Bone marrow (tissue), 2 donors: ENCODE measurements at regions not wholly inside any gene's neighbourhood (a gene's known extent, or its start where the extent isn't known, plus 50 kb on each side); places are given as distances from the start of the nearest gene placed in this dataset.
"Not testable (repeated sequence)": the region's sequence is repeated elsewhere in the genome, so short reads cannot be mapped to it uniquely, and the experiment has no call there.

Source experiments
- DNase-seq, 2 donors: peaks; one replicate each; lab custom pipeline; 2025; lab: John Stamatoyannopoulos, UW

DNA sequence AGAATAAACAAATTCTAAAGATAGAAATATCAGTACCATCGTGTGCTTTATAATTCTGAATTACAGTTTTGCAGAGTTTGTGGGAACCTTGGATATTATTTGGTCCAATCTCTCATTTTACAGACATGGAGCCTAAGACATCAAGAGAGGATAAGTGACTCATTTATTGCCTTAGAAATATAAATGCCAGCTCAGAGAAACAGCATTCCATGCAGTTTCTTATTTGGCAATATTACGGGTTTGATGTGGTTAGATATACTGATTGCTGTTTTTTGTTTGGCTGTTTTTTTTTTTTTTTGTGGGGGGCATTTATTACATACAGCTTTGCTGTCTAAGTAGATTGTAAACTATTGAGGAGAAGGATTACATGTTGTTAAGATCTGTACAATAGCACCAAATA is 1241.1 kb upstream of the LRRTM1 start:
- no peak for DNase-seq

GRCh38 chr2:81542119-81542518 is 1237.6 kb upstream of the LRRTM1 start:
- DNase-seq = no peak

DNA sequence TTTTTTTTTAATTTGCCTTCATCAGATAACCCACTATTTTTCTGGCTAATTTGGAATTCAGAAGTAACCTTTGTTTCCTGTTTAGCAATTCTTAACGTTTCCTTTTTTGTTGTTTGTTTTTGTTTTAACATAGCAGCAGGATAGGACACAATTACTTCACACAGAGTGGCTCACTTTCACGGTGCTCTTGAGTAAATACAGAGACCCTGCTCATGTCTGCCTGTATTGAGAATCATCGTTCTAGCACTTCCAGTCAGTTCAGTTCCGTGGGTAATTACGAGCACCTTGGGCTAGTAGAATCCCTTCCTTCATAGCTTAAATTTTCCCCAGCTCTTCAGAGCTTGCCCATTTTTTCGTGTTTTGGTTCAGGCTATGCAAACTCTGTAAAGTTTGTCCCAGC is 1225.4 kb upstream of the LRRTM1 start:
- no peak for DNase-seq

GRCh38 chr2:81528852-81529480 is 1224.4 kb upstream of the LRRTM1 start:
- DNase-seq = no peak

DNA sequence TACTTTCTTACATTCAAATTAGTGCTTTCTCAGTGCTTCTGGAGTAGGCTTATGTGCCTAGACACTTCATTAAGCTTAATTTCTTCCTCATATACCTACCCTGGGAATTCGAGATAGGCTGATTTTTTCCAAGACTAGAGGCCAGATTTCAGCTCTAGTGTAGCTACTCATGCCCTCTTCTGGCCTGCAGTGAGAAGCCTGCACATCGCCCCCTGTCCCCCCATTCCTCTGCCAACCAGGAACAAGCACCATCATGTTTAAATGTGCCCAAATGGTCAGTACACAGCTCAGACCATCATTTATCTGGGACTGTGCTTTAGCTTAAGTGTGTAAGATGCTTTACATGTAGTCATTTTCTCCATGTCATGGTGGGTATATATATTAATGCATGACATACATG is 1218.8 kb upstream of the LRRTM1 start:
- DNase-seq = no peak

DNA sequence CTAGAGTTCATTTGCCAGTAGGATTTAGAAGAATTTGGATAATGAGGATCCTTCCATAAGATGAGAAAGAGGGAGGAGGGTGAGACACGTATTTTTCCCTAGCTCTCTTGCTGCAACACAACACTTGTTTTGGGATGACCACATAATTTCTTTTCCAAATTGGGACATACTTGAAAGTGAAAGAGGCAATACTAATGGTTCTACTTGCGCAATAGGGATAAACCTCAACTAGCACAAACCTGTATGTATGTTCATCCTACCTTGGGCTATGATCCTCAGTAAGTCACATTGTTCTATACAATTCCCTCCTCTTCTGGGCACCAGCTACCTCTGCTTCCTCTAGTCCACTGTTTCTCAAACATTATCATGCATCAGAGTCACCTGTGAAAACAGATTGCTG is 1208.8 kb upstream of the LRRTM1 start:
- DNase-seq = no peak

GRCh38 chr2:81505586-81505985 is 1201.0 kb upstream of the LRRTM1 start:
- no peak for DNase-seq

DNA sequence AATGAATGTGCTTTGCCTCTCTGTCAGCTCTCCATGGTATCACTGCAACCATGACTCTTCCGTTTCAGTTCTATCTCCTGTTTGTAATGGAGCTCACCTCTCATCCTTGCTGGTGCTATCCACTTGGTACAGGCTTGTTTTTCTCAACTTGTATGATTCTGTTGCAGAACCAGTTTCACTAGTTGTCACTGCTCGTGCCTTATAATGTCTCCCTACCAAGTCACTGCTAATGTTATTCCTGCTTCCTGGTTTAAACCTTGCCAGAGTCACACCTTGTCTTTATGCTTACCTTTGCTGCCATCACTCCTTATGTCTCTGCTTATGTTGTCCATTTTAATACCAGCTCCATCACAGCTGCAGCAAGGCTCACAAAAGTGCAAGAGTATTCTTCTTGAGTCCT is 1191.0 kb upstream of the LRRTM1 start:
- no peak for DNase-seq

DNA sequence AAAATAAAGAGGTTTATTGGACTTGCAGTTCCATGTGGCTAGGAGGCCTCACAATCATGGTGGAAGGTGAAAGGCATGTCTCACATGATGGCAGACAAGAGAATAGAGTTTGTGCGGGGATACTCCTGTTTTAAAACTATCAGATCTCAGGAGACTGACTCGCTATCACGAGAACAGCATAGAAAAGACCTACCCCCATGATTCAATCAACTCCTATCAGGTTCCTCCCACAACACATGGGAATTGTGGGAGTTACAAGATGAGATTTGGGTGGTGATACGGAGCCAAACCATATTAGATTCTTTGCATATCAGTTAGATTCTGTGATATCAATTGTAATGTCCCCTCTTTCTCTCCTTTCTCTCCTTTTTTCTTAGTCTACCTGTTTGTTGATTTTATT is 1178.7 kb upstream of the LRRTM1 start:
- DNase-seq = no peak

- no peak for DNase-seq
Measured at GRCh38 chr2:81481994-81482368, 1177.4 kb upstream of the LRRTM1 start.

- DNase-seq = no peak
Measured at GRCh38 chr2:81481242-81481993, 1176.9 kb upstream of the LRRTM1 start.

GRCh38 chr2:81467096-81467495 is 1162.5 kb upstream of the LRRTM1 start:
- no peak for DNase-seq

DNA sequence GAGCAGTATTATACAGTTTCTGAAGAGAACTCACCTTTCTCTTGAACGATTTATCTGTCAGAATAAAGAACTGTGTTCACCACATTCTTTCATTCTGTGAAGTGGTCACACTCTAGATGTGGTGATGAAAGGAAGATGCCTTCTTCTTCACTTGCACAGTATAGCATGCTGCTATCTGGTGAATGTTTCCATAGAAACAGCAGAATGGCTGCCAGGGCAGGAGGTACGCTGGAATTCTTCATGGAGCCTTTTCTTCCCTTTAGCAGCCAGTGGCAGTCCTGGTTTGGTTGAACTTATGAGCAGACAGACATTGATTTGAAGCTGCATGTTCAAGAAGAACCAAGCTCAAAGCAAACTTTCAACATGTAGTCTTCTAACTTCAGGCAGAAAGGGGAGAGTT is 1157.9 kb upstream of the LRRTM1 start:
- DNase-seq = no peak

DNA sequence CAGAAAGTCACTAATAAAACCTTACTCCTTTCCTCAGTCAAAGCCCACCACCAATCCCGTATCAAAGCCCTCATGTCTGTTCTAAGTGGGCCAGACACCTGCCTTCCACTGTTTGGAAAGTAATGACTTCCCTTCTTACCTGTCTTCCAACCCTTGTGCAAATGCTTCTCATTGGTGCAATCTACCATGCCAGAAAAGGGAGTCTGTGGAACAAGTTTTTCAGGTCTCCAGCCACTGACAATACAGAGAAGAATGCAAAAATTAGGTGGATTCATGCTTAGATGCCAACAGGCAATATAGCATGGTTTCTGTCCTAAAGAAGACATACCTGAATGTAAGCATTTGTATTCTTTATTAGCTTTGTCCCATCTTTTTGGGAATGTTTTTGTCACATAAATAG is 1140.6 kb upstream of the LRRTM1 start:
- DNase-seq = no peak

DNA sequence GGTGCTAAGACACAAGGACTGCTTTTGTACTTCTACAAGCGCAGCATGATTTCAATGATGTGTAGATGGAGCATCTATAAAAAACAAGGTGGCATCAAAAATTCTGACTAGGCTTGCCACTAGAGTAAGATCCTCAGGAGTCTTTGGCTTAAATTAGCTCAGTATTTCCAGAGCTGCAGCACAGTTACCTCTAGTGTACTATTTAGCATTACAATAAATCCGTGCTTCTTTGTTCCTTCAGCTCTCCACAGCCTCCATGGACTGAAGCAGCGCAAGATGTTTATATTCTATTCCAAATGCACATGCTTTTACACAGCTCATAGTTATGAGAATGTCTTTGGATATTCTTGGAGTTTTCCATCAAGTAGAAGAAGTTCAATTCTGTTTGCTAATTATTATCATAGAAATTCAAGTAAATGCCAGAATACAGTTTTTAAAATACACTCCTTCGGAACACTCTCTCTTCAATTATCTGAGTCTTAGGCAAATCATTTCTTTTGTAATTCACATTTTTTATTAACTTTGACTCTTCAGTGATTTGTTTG is 1133.0 kb upstream of the LRRTM1 start:
- no peak for DNase-seq

DNA sequence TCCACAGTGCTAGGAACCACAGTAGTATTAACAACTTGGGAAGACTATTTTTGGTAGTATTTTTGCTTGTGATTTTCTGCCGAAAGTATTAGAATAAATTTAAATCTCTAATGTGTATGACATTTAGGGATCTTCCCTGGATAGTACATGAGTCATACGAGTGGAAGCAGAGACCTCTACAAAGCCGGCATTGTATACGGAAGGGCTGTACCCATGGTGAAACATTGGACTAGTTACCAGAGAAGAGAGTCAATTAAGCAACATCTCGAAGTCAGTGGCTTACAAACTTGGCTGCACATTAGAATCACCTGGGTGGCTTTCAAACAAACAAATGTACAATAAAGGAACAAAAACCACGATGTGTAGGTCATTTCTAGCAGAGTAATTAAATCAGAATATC is 1131.7 kb upstream of the LRRTM1 start:
- DNase-seq = no peak

GRCh38 chr2:81412681-81413080 is 1108.1 kb upstream of the LRRTM1 start:
- DNase-seq = no peak

- DNase-seq = no peak
Measured at GRCh38 chr2:81403508-81403907, 1099.0 kb upstream of the LRRTM1 start.

- DNase-seq = no peak
Measured at GRCh38 chr2:81396417-81397019, 1092.0 kb upstream of the LRRTM1 start.

DNA sequence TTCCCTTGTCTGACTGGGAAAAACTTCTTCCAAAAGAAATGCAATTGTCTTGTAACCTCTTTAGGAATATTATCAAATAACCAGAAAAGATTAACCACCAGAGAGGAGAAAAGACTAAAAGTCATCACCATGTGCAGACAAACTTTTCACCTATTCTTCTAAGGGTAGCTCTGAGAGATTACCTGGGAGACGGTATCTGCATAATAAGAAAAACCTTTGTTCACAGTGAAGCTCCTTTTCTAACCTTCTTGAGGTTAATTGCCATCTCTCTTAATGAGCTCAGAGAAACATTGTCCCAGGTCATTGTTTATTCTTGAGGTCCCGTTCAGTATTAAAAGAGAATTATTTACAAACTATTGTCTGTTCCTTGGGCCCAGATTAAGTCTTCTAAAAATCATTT is 1091.2 kb upstream of the LRRTM1 start:
- DNase-seq = no peak

- no peak for DNase-seq
Measured at GRCh38 chr2:81389203-81389602, 1084.7 kb upstream of the LRRTM1 start.

GRCh38 chr2:81363800-81364199 is 1059.2 kb upstream of the LRRTM1 start:
- DNase-seq = no peak

DNA sequence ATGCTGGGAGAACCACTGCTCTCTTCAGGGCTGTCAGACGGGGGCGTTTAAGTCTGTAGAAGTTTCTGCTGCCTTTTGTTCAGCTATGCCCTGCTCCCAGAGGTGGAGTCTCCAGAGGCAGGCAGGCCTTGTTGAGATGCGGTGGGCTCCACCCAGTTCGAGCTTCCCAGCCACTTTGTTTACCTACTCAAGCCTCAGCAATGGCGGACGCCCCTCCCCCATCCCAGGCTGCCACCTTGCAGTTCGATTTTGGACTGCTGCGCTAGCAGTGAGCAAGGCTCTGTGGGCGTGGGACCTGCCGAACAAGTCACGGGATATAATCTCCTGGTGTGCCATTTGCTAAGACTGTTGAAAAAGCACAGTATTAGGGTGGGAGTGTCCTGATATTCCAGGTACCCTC is 1057.9 kb upstream of the LRRTM1 start:
- DNase-seq = not testable (repeated sequence)
